ENCODE measurements at regions not wholly inside any gene's neighbourhood (a gene's known extent, or its start where the extent isn't known, plus 50 kb on each side); places are given as distances from the start of the nearest gene placed in this dataset.

- no peak for TF ChIP-seq ZFX (IDR thresholded peaks at IDR 0.05; ENCODE audit: borderline replicate concordance)
- no peak for TF ChIP-seq CTCF (IDR thresholded peaks at IDR 0.05)
Measured at GRCh38 chr1:193736507-193736906, 550.1 kb upstream of the B3GALT2 start.

All from 22Rv1 (cell line).